GM13976 (cell line): ENCODE measurements at regions not wholly inside any gene's neighbourhood (a gene's known extent, or its start where the extent isn't known, plus 50 kb on each side); places are given as distances from the start of the nearest gene placed in this dataset.
"Not testable (repeated sequence)": the region's sequence is repeated elsewhere in the genome, so short reads cannot be mapped to it uniquely, and the experiment has no call there.

Source experiments
- DNase-seq: peaks from one replicate; pipeline ENCODE4 v3.0.0; 2012; ENCODE audit warnings: low spot score
- CTCF ChIP-seq: IDR thresholded peaks from 2 replicates; pipeline ENCODE4 v1.5.1; 2012; ENCODE audit warnings: borderline replicate concordance, mild to moderate bottlenecking; ENCODE audit not compliant: insufficient read depth; ENCODE audit errors: extremely low read depth, missing control alignments, control extremely low read depth
- in situ Hi-C: fragments of 300-500 bp; cut with MboI; formaldehyde crosslinking; loops from one replicate; pipeline ENCODE4 v1.12.0; 2022; ENCODE audit warnings: low sequenced_read_pairs, mixed read lengths, inconsistent platforms; ENCODE audit not compliant: unreplicated experiment

GRCh38 chr1:177873238-177873637 is 96.6 kb downstream of the SEC16B start:
- in situ Hi-C loops = no loop called here
- no peak for TF ChIP-seq CTCF
- DNase-seq = no peak

GRCh38 chr1:177872308-177872900 is 97.5 kb downstream of the SEC16B start:
- DNase-seq = no peak
- in situ Hi-C loops = no loop called here
- TF ChIP-seq CTCF = no peak

GRCh38 chr1:177871613-177872307 is 98.1 kb downstream of the SEC16B start:
- no peak for DNase-seq
- in situ Hi-C loops = no loop called here
- no peak for TF ChIP-seq CTCF

GRCh38 chr1:177869586-177869985 is 100.3 kb downstream of the SEC16B start:
- DNase-seq = no peak
- in situ Hi-C loops = no loop called here
- TF ChIP-seq CTCF = no peak

GRCh38 chr1:177869011-177869410 is 100.8 kb downstream of the SEC16B start:
- DNase-seq, in situ Hi-C loops: not testable (repeated sequence)

DNA sequence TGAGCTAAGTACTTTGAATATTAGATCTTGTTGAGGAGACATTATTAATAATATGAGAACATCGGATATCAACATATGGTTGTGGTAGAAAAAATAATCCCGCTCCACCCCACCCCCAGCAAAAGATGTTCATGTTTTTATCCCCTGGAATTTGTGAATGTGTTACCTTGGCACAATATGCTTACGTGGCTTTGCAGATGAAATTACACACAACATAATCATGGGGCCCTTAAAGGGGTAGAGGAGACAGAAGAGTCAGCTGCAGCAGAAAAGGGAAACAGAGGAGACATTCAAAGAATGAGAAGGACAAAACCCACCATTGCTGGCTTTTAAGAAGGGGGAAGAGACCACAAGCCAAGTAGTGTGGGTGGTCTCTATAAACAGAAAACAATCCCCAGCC is 104.1 kb downstream of the SEC16B start:
- in situ Hi-C loops = no loop called here
- no peak for TF ChIP-seq CTCF
- DNase-seq = no peak

DNA sequence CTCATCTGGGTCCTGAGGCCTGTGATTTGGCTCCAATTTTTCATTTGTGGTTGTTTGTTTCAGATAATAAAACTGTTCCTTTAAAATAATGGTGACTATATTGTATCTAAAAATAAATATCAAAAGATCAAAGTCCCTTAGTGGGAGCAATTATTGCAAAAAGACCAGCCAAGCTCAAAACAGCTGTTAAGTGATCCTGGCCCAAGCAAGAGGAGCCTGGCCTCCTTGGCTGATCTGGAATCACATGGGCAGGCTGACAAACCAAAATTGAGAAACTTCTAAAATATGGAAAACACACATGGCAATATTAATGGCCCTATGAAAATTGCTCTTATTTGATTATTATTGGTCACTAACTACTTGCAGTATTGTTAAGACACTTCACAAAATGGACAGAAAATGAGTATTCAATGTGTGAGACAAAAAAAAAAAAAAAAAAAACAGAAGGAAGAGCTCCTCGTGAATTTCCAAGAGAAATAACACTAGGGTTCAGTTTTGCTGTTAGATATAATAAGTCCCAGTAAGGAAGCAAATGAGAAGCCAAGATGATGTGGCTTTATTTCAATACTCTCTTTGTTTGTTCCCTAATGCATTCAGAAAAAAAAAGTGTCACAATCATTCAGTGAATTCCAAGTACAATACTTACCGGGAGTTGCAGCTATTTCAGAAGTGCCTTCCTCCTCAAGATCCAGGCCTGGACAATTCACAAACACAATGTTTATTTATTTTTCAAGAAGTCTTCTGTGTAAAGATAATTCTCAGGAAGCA is 105.1 kb downstream of the SEC16B start:
- in situ Hi-C loops = no loop called here
- no peak for TF ChIP-seq CTCF
- DNase-seq = no peak
